Kidney (tissue), 13 donors: ENCODE measurements at regions not wholly inside any gene's neighbourhood (a gene's known extent, or its start where the extent isn't known, plus 50 kb on each side); places are given as distances from the start of the nearest gene placed in this dataset.

Source experiments
- DNase-seq, 5 donors: peaks; one replicate each; pipeline ENCODE4 v3.0.0-alpha.2; 2013 to 2020
- FAIRE-seq: peaks from 2 replicates; lab custom pipeline; 2012; peaks lifted over from hg19 to GRCh38; lab: Jason Lieb, UNC
- H3K27ac ChIP-seq, 2 donors: one replicate each; pipeline ENCODE4 v1.7.0; 2013; ENCODE audit warnings: low read depth in 2 of 2, low read length in 2 of 2, inconsistent platforms in 1 of 2
- H3K27me3 ChIP-seq: one replicate; pipeline ENCODE4 v1.7.1; 2013; ENCODE audit warnings: low read length, inconsistent platforms; ENCODE audit not compliant: control insufficient read depth, insufficient read depth
- H3K36me3 ChIP-seq, 3 donors: one replicate each; pipeline versions ENCODE4 v1.7.0 to v1.7.1; 2013; ENCODE audit warnings: low read length in 3 of 3, control low read depth in 1 of 3, inconsistent platforms in 1 of 3; ENCODE audit not compliant: insufficient read depth in 3 of 3, control insufficient read depth in 2 of 3
- H3K4me1 ChIP-seq, 3 donors: one replicate each; pipeline versions ENCODE4 v1.7.0 to v1.7.1; 2013; ENCODE audit warnings: low read length in 3 of 3, inconsistent platforms in 1 of 3, low read depth in 1 of 3; ENCODE audit not compliant: control insufficient read depth in 2 of 3, insufficient read depth in 2 of 3
- H3K4me3 ChIP-seq, 3 donors: one replicate each; pipeline versions ENCODE4 v1.7.0 to v1.8.1; 2013; ENCODE audit warnings: low read length in 3 of 3, control low read depth in 1 of 3, inconsistent platforms in 1 of 3
- H3K9ac ChIP-seq, 3 donors: one replicate each; pipeline versions ENCODE4 v1.7.0 to v1.7.1; 2013; ENCODE audit warnings: low read length in 3 of 3, control low read depth in 1 of 3, inconsistent platforms in 1 of 3
- H3K9me3 ChIP-seq, 3 donors: one replicate each; pipeline versions ENCODE4 v1.7.0 to v1.7.1; 2013; ENCODE audit warnings: low read length in 3 of 3, control low read depth in 1 of 3, inconsistent platforms in 1 of 3; ENCODE audit not compliant: control insufficient read depth in 2 of 3, insufficient read depth in 1 of 3
- CTCF ChIP-seq: IDR thresholded peaks from 3 replicates; pipeline ENCODE4 v1.5.1; 2012; ENCODE audit warnings: mild to moderate bottlenecking, moderate library complexity, borderline replicate concordance; ENCODE audit not compliant: insufficient read depth; ENCODE audit errors: extremely low read depth
- intact Hi-C: fragments of 100-400 bp; cut with DNase I; formaldehyde crosslinking; loops from one replicate; pipeline ENCODE4 v1.11.1; 2022
- donor health status: control.
- donor health status: control.
- donor health status: control.
- donor health status: control.
- donor health status: control.
- donor health status: DM: yes; HTN: yes; CAD: no.
- donor health status: Normal renal cell carcinoma (clear cell type).

- H3K27ac ChIP-seq: no peak overlapping the region
- peaks cover 0 to 17% (median 0%) of the 10 kb centered on the region in 3 donors for H3K9me3 ChIP-seq
- TF ChIP-seq CTCF: no peak
- DNase-seq (peak in 2 of 5 donors; percentile 36 to 48), FAIRE-seq (no peak)
- intact Hi-C loops: no loop called here
- H3K27me3 ChIP-seq: no peaks in the 10 kb centered on the region
- no peaks in the 10 kb centered on the region for H3K36me3 ChIP-seq
- no peak overlapping the region for H3K9ac ChIP-seq
- H3K4me1 ChIP-seq: peaks cover 0 to 2% (median 0%) of the 10 kb centered on the region in 3 donors
- no peak overlapping the region for H3K4me3 ChIP-seq
These were observed 66.0 kb upstream of the ADRA2C start for GRCh38 chr4:3700223-3700622.

DNA sequence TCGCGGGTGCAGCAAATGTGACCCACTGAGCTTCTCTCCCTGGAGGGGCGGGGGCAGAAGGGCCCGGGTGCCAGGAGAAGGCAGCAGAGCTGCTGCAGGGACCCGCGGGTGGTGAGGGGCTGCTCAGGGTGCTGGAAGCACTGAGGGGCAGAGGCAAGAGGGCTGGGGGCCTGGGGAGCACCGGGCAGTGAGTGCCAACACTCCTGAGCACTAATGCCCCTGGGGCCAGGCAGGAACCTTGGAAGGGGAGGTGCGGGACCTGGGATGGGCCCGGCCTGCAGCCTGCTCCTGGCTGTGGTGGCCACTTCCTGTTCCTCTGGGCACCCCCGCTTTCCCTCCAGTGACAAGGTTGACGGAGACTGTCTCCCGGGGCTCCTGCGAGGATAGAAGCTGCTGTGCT, 66.5 kb upstream of the ADRA2C start:
- no peak for TF ChIP-seq CTCF
- H3K4me3 ChIP-seq: no peak overlapping the region
- DNase-seq: peak in 2 of 5 donors; percentile 43 to 45

GRCh38 chr4:3699261-3699660, 66.9 kb upstream of the ADRA2C start:
- TF ChIP-seq CTCF: no peak
- H3K4me1 ChIP-seq: peaks cover 0 to 2% (median 0%) of the 10 kb centered on the region in 3 donors
- H3K27ac ChIP-seq: no peak overlapping the region
- FAIRE-seq (no peak), DNase-seq (peak in 2 of 5 donors; percentile 21 to 22)
- no peak overlapping the region for H3K4me3 ChIP-seq
- H3K9ac ChIP-seq: no peak overlapping the region
- no peaks in the 10 kb centered on the region for H3K27me3 ChIP-seq
- no peaks in the 10 kb centered on the region for H3K36me3 ChIP-seq
- intact Hi-C loops: no loop called here
- H3K9me3 ChIP-seq: peaks cover 0 to 17% (median 0%) of the 10 kb centered on the region in 3 donors

More for the DNA sequence above, 66.5 kb upstream of the ADRA2C start:
- intact Hi-C loops: no loop called here
- peaks cover 0 to 17% (median 0%) of the 10 kb centered on the region in 3 donors for H3K9me3 ChIP-seq
- no peaks in the 10 kb centered on the region for H3K36me3 ChIP-seq
- H3K4me1 ChIP-seq: peaks cover 0 to 2% (median 0%) of the 10 kb centered on the region in 3 donors
- H3K9ac ChIP-seq: no peak overlapping the region
- no peaks in the 10 kb centered on the region for H3K27me3 ChIP-seq
- FAIRE-seq: no peak
- H3K27ac ChIP-seq: no peak overlapping the region

DNA sequence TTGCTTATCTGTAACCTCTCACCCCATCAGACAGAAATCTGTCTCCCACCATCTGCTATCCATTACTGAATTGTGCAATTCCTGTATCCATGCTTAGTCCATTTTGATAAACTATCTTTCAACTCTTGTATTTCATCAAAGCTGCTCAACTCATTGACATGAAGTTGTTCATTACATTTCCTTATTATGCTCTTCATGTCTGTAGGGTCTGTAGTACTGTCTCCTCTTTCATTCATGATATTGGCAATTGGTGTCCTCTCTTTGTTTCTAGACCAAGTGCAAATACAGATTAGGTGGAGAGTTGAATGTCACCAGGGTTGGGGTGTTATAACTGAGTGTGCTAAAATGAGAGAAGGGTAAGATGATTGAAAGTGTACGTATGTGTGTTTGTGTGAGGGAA, 69.2 kb upstream of the ADRA2C start:
- intact Hi-C loops: no loop called here
- Histone ChIP-seq H3K27ac (no peak overlapping the region), H3K36me3 (no peaks in the 10 kb centered on the region), H3K27me3 (no peaks in the 10 kb centered on the region), H3K4me1 (peaks cover 0 to 2% (median 0%) of the 10 kb centered on the region in 3 donors), H3K9me3 (peaks cover 0 to 17% (median 0%) of the 10 kb centered on the region in 3 donors), H3K9ac (no peak overlapping the region), H3K4me3 (no peak overlapping the region)
- DNase-seq (no peak), FAIRE-seq (no peak)
- no peak for TF ChIP-seq CTCF
